GM23248 (cell line): ENCODE measurements at regions not wholly inside any gene's neighbourhood (a gene's known extent, or its start where the extent isn't known, plus 50 kb on each side); places are given as distances from the start of the nearest gene placed in this dataset.
A peak's percentile ranks its signal among the peaks of the same experiment; 100 is the strongest.

Source experiments
- DNase-seq: peaks from one replicate; pipeline ENCODE4 v3.0.0-alpha.2; 2015
- H2AFZ ChIP-seq: fragments of 200-600 bp; sonication (generic); 2 replicates; pipeline ENCODE4 v1.6.1; 2016; ENCODE audit warnings: antibody characterized with exemption
- H3F3A ChIP-seq: fragments of 200-600 bp; sonication (generic); 2 replicates; pipeline ENCODE4 v1.6.1; 2016; ENCODE audit warnings: mild to moderate bottlenecking, antibody characterized with exemption, mixed run types; ENCODE audit not compliant: insufficient read depth
- H3K27ac ChIP-seq: fragments of 200-600 bp; sonication (generic); 2 replicates; pipeline ENCODE4 v1.5.1; 2016; ENCODE audit warnings: mild to moderate bottlenecking
- H3K27me3 ChIP-seq: fragments of 200-600 bp; sonication (generic); replicated peaks from 2 replicates; pipeline ENCODE4 v1.6.1; 2016; ENCODE audit warnings: mild to moderate bottlenecking; ENCODE audit not compliant: insufficient read depth
- H3K36me3 ChIP-seq: fragments of 200-600 bp; sonication (generic); 2 replicates; pipeline ENCODE4 v1.6.1; 2016; ENCODE audit warnings: low read depth, mild to moderate bottlenecking
- H3K4me1 ChIP-seq: fragments of 200-600 bp; sonication (generic); 2 replicates; pipeline ENCODE4 v1.6.1; 2016; ENCODE audit warnings: mild to moderate bottlenecking; ENCODE audit not compliant: insufficient read depth
- H3K4me2 ChIP-seq: fragments of 200-600 bp; sonication (generic); one replicate; pipeline ENCODE4 v1.6.1; 2016; ENCODE audit warnings: mild to moderate bottlenecking; ENCODE audit not compliant: unreplicated experiment
- H3K4me3 ChIP-seq: fragments of 200-600 bp; sonication (generic); 2 replicates; pipeline ENCODE4 v1.5.1; 2016; ENCODE audit warnings: mild to moderate bottlenecking
- H3K79me2 ChIP-seq: fragments of 200-600 bp; sonication (generic); 2 replicates; pipeline ENCODE4 v1.6.1; 2016; ENCODE audit warnings: mild to moderate bottlenecking; ENCODE audit not compliant: insufficient read depth
- H3K9ac ChIP-seq: fragments of 200-600 bp; sonication (generic); 2 replicates; pipeline ENCODE4 v1.6.1; 2016; ENCODE audit warnings: mild to moderate bottlenecking
- H3K9me2 ChIP-seq: fragments of 200-600 bp; sonication (generic); 2 replicates; pipeline ENCODE4 v1.6.1; 2016; ENCODE audit warnings: mixed run types, mild to moderate bottlenecking, moderate library complexity; ENCODE audit not compliant: insufficient read depth
- H3K9me3 ChIP-seq: fragments of 200-600 bp; sonication (generic); one replicate; pipeline ENCODE4 v1.6.1; 2017; ENCODE audit warnings: low read depth
- H4K20me1 ChIP-seq: fragments of 200-600 bp; sonication (generic); 2 replicates; pipeline ENCODE4 v1.6.0; 2016; ENCODE audit not compliant: insufficient read depth
- EZH2 ChIP-seq: fragments of 200-600 bp; sonication (generic); IDR thresholded peaks from 2 replicates; pipeline ENCODE4 v1.6.1; 2018; ENCODE audit warnings: antibody characterized with exemption, mild to moderate bottlenecking; ENCODE audit not compliant: insufficient read depth, poor library complexity, severe bottlenecking
- EZH2phosphoT487 ChIP-seq: fragments of 200-600 bp; sonication (generic); IDR thresholded peaks from 2 replicates; pipeline ENCODE4 v1.6.1; 2018; ENCODE audit warnings: antibody characterized with exemption, moderate library complexity, mild to moderate bottlenecking, low read depth; ENCODE audit not compliant: insufficient read depth
- WGBS, 2 experiments: methylation state at CpG; one replicate each; pipeline ENCODE4 v1.1.6; 2015 to 2017; ENCODE audit warnings: low lambda C conversion rate in 2 of 2, low coverage in 1 of 2; ENCODE audit errors: missing lambda C conversion rate in 2 of 2; 5-methylcytosine and 5-hydroxymethylcytosine counted together
- in situ Hi-C: fragments of 300-500 bp; cut with MboI; formaldehyde crosslinking; loops from 2 replicates; pipeline ENCODE4 v1.15.0; 2020

DNA sequence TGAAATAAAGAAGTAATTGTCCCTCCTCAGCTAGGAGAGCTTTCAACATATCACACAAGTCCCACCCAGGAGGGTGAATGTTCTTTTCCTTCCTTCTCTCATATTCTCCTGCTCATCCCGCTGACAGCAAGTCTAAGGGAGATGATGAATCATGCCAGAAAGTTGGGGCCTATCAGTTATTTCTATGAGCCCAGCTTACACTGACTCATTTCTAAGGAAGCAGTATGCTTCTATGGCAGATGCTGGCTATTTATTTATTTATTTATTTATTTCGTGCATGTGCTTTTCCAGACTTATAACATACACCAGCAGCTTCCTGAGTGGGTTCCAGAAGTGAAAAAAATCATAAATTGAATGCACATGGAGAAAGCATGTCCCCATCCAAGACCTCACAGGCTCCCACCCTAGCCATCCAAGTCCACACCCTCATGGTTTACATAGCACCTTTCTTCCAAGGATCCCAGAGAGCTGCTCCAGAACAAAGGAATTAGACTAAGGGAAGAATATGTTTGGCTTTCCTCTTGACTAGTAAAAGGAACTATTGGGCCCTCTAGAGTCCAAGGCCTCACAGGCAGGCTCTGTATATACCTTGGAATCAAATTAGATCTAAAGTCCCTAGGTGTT lies 1074.2 kb upstream of the ZEB2 start:
- peak; percentile 93 for DNase-seq
- in situ Hi-C loops = no loop called here
- H3K27me3 ChIP-seq = no peaks in the 10 kb centered on the region
- H3K27ac ChIP-seq = peak overlapping the region; percentile 68
- TF ChIP-seq EZH2 (no peak), EZH2phosphoT487 (no peak)
- H2AFZ ChIP-seq = no peak overlapping the region
- WGBS, 2 experiments = 0 to 2% methylated on average over 2 of the region's 2 CpGs
- H3K4me1 ChIP-seq = peaks cover 69% of the 10 kb centered on the region
- H3F3A ChIP-seq = peaks cover 57% of the 10 kb centered on the region
- H3K4me3 ChIP-seq = no peak overlapping the region; the same call in 1 of the 2 replicates
- no peaks in the 10 kb centered on the region for H3K36me3 ChIP-seq
- H3K4me2 ChIP-seq = peak overlapping the region; percentile 64
- H3K9me3 ChIP-seq = no peaks in the 10 kb centered on the region
- no peaks in the 10 kb centered on the region for H3K9me2 ChIP-seq
- H3K79me2 ChIP-seq = no peaks in the 10 kb centered on the region
- no peaks in the 10 kb centered on the region for H4K20me1 ChIP-seq
- 0 out of 2 replicates have a peak overlapping the region, but pooled peaks have one; percentile 5 for H3K9ac ChIP-seq

GRCh38 chr2:145593280-145593679 lies 1073.4 kb upstream of the ZEB2 start:
- peak overlapping the region; percentile 64 for H3K4me2 ChIP-seq
- peak; percentile 9 for DNase-seq
- H3F3A ChIP-seq = peaks cover 49% of the 10 kb centered on the region
- no peaks in the 10 kb centered on the region for H3K27me3 ChIP-seq
- no peaks in the 10 kb centered on the region for H3K9me2 ChIP-seq
- H3K9ac ChIP-seq = no peak overlapping the region
- no peaks in the 10 kb centered on the region for H3K9me3 ChIP-seq
- H3K27ac ChIP-seq = peak overlapping the region; percentile 68
- no peaks in the 10 kb centered on the region for H3K36me3 ChIP-seq
- in situ Hi-C loops = no loop called here
- no peaks in the 10 kb centered on the region for H3K79me2 ChIP-seq
- no peak overlapping the region for H3K4me3 ChIP-seq
- TF ChIP-seq EZH2 (no peak), EZH2phosphoT487 (no peak)
- no peaks in the 10 kb centered on the region for H4K20me1 ChIP-seq
- 93 to 100% methylated on average over 1 of the region's 1 CpG for WGBS, 2 experiments
- H3K4me1 ChIP-seq = peaks cover 61% of the 10 kb centered on the region
- no peak overlapping the region for H2AFZ ChIP-seq

DNA sequence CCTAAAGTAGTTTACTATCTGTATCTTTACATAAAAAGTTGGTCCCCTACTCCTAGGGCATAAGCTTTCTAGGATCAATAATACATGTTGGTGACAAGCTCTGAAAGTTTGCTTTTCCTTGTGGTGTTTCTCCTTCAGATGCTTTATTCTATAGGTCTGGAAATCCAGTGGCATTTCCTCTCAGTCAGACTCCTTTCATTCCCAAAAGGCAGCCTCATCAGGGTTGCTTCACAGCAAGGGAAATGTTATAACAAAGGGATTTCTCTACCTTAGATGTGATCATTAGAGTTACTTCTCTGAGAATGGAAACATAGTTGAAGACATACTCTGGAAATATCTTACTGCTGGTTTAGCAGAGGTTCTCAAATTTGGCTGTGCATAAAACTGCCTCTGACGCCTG lies 1072.4 kb upstream of the ZEB2 start:
- H2AFZ ChIP-seq = 0 out of 2 replicates have a peak overlapping the region, but pooled peaks have one; percentile 28
- H3K27me3 ChIP-seq = no peaks in the 10 kb centered on the region
- H3K27ac ChIP-seq = 0 out of 2 replicates have a peak overlapping the region, but pooled peaks have one; percentile 23
- no peak overlapping the region for H3K4me2 ChIP-seq
- H3K4me3 ChIP-seq = no peak overlapping the region
- no peaks in the 10 kb centered on the region for H3K9me3 ChIP-seq
- H3K4me1 ChIP-seq = peaks cover 52% of the 10 kb centered on the region
- TF ChIP-seq EZH2phosphoT487 (no peak), EZH2 (no peak)
- in situ Hi-C loops = no loop called here
- no peak overlapping the region for H3K9ac ChIP-seq
- H3K36me3 ChIP-seq = no peaks in the 10 kb centered on the region
- no peaks in the 10 kb centered on the region for H4K20me1 ChIP-seq
- H3K9me2 ChIP-seq = no peaks in the 10 kb centered on the region
- H3F3A ChIP-seq = peaks cover 40% of the 10 kb centered on the region
- H3K79me2 ChIP-seq = no peaks in the 10 kb centered on the region
- DNase-seq = peak; percentile 36
- WGBS, 2 experiments = 76 to 81% methylated on average over 1 of the region's 1 CpG

- H3K9ac ChIP-seq = no peak overlapping the region
- in situ Hi-C loops = no loop called here
- DNase-seq = peak; percentile 43
- no peak overlapping the region for H3K4me2 ChIP-seq
- no peak overlapping the region for H3K4me3 ChIP-seq
- no peak overlapping the region for H2AFZ ChIP-seq
- no peaks in the 10 kb centered on the region for H3K79me2 ChIP-seq
- H4K20me1 ChIP-seq = no peaks in the 10 kb centered on the region
- H3K27me3 ChIP-seq = no peaks in the 10 kb centered on the region
- no peaks in the 10 kb centered on the region for H3K36me3 ChIP-seq
- no peak for TF ChIP-seq EZH2
- TF ChIP-seq EZH2phosphoT487 = no peak
- no peaks in the 10 kb centered on the region for H3K9me2 ChIP-seq
- H3K4me1 ChIP-seq = peaks cover 44% of the 10 kb centered on the region
- no peak overlapping the region for H3K27ac ChIP-seq
- no peaks in the 10 kb centered on the region for H3K9me3 ChIP-seq
- H3F3A ChIP-seq = peaks cover 35% of the 10 kb centered on the region
- WGBS, 2 experiments = 89 to 90% methylated on average over 3 of the region's 3 CpGs
Observed at GRCh38 chr2:145591109-145591809, 1071.3 kb upstream of the ZEB2 start.
